PC-3 (cell line): ENCODE measurements at regions not wholly inside any gene's neighbourhood (a gene's known extent, or its start where the extent isn't known, plus 50 kb on each side); places are given as distances from the start of the nearest gene placed in this dataset.

ENCODE experiments used
- CTCF ChIP-seq: fragments of 300-600 bp; sonication (generic); conservative IDR thresholded peaks from 2 replicates; pipeline ENCODE4 v1.5.1; 2017; ENCODE audit warnings: antibody characterized with exemption, low read depth, mild to moderate bottlenecking, low read length
- EZH2phosphoT487 ChIP-seq: fragments of 300-600 bp; sonication (generic); IDR thresholded peaks from 2 replicates; pipeline ENCODE4 v1.6.1; 2018; ENCODE audit warnings: mild to moderate bottlenecking, antibody characterized with exemption, low read length, borderline replicate concordance

DNA sequence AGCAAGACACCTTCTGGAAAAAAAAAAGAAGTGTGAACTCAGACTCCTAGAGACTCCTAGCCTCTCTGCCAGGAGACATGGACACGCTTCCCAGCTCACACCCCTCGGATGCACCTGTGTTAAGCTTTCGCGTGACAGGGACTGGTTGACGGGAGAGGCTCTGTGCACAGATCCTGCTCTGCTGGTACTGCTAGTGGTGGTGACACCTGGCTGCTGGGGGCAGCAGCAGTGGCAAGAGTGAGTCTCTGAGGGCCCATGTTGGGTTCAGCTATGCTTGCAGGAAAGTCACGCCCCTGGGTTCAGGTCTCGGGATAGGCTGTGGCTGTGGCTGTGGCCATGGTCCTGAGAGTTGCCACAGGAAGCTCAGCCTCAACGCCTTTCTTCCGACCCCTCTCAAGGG, 81.1 kb downstream of the XRCC2 start:
- TF ChIP-seq CTCF, result no peak
- TF ChIP-seq EZH2phosphoT487, result no peak
